Liver (tissue), 8 donors: ENCODE measurements at regions not wholly inside any gene's neighbourhood (a gene's known extent, or its start where the extent isn't known, plus 50 kb on each side); places are given as distances from the start of the nearest gene placed in this dataset.

Experiments
- DNase-seq: peaks from one replicate; pipeline ENCODE4 v3.0.0-alpha.2; 2017; ENCODE audit warnings: low spot score
- H3K27ac ChIP-seq, 2 donors: one replicate each; pipeline ENCODE4 v1.7.0; 2013; ENCODE audit warnings: inconsistent platforms in 2 of 2, low read length in 2 of 2, control low read depth in 1 of 2, low read depth in 1 of 2, mild to moderate bottlenecking in 1 of 2
- H3K27me3 ChIP-seq, 4 donors: one replicate each; pipeline versions ENCODE4 v1.6.1 to v1.7.0; 2013; ENCODE audit warnings: low read length in 3 of 4, inconsistent platforms in 1 of 4, mild to moderate bottlenecking in 1 of 4, moderate library complexity in 1 of 4; ENCODE audit not compliant: control insufficient read depth in 4 of 4, insufficient read depth in 4 of 4
- H3K36me3 ChIP-seq, 4 donors: one replicate each; pipeline versions ENCODE4 v1.6.1 to v1.7.0; 2013; ENCODE audit warnings: low read length in 3 of 4, mild to moderate bottlenecking in 3 of 4, low read depth in 1 of 4, moderate library complexity in 1 of 4; ENCODE audit not compliant: control insufficient read depth in 4 of 4, insufficient read depth in 3 of 4
- H3K4me1 ChIP-seq, 4 donors: one replicate each; pipeline versions ENCODE4 v1.6.1 to v1.7.0; 2013; ENCODE audit warnings: low read length in 3 of 4, mild to moderate bottlenecking in 3 of 4, moderate library complexity in 1 of 4; ENCODE audit not compliant: control insufficient read depth in 4 of 4, insufficient read depth in 4 of 4
- H3K4me3 ChIP-seq, 3 donors: one replicate each; pipeline versions ENCODE4 v1.6.1 to v1.7.0; 2013; ENCODE audit warnings: low read length in 3 of 3, control low read depth in 1 of 3, low read depth in 1 of 3, mild to moderate bottlenecking in 1 of 3
- H3K9ac ChIP-seq, 2 donors: one replicate each; pipeline ENCODE4 v1.7.0; 2013; ENCODE audit warnings: low read length in 2 of 2, mild to moderate bottlenecking in 2 of 2, moderate library complexity in 2 of 2, control low read depth in 1 of 2, low read depth in 1 of 2
- H3K9me3 ChIP-seq, 4 donors: one replicate each; pipeline versions ENCODE4 v1.6.1 to v1.7.0; 2013; ENCODE audit warnings: low read length in 3 of 4; ENCODE audit not compliant: control insufficient read depth in 4 of 4
- EGR1 ChIP-seq, 2 donors: IDR thresholded peaks; 2 replicates each; pipeline ENCODE4 v1.6.1; 2016 to 2018; ENCODE audit warnings: antibody characterized with exemption in 2 of 2, low read depth in 2 of 2
- FOXA1 ChIP-seq: IDR thresholded peaks from 2 replicates; pipeline ENCODE4 v1.6.1; 2016; ENCODE audit warnings: antibody characterized with exemption
- FOXA2 ChIP-seq: IDR thresholded peaks from 2 replicates; pipeline ENCODE4 v1.6.1; 2016; ENCODE audit warnings: antibody characterized with exemption
- GABPA ChIP-seq, 2 donors: IDR thresholded peaks in 1 of 2; conservative IDR thresholded peaks in 1 of 2; 2 replicates each; pipeline ENCODE4 v1.6.1; 2016; ENCODE audit warnings: antibody characterized with exemption in 2 of 2, mild to moderate bottlenecking in 1 of 2, moderate library complexity in 1 of 2
- JUND ChIP-seq, 2 donors: IDR thresholded peaks; 2 replicates each; pipeline ENCODE4 v1.6.1; 2016; ENCODE audit warnings: antibody characterized with exemption in 2 of 2
- RAD21 ChIP-seq, 2 donors: IDR thresholded peaks; 2 replicates each; pipeline ENCODE4 v1.6.1; 2016; ENCODE audit warnings: antibody characterized with exemption in 2 of 2, mild to moderate bottlenecking in 2 of 2
- SP1 ChIP-seq: IDR thresholded peaks from 2 replicates; pipeline ENCODE4 v1.6.1; 2018; ENCODE audit warnings: antibody characterized with exemption, mild to moderate bottlenecking
- WGBS: extraction: QIAGEN DNeasy Blood & Tissue Kit; methylation state at CpG from one replicate; pipeline ENCODE4 v1.1.7; 2013; 5-methylcytosine and 5-hydroxymethylcytosine counted together
- TF ChIP-seq, protein P1 (sequence below): IDR thresholded peaks from 2 replicates; pipeline ENCODE4 v1.6.1; 2016; ENCODE audit warnings: antibody characterized with exemption
- TF ChIP-seq, protein P2 (sequence below): IDR thresholded peaks from 2 replicates; pipeline ENCODE4 v1.6.1; 2016; ENCODE audit warnings: antibody characterized with exemption, mild to moderate bottlenecking
- TF ChIP-seq, protein P3 (sequence below): fragments of 150-350 bp; IDR thresholded peaks from 2 replicates; pipeline ENCODE4 v1.5.1; 2017; ENCODE audit warnings: improper control_type of control experiment, low read depth, low read length; ENCODE audit not compliant: missing input control
- TF ChIP-seq, protein P4 (sequence below): IDR thresholded peaks from 2 replicates; pipeline ENCODE4 v1.6.1; 2016; ENCODE audit warnings: antibody characterized with exemption
- donor health status: healthy.
- donor health status: healthy.
- donor health status: healthy.
- donor health status: healthy.
- donor health status: healthy.

DNA sequence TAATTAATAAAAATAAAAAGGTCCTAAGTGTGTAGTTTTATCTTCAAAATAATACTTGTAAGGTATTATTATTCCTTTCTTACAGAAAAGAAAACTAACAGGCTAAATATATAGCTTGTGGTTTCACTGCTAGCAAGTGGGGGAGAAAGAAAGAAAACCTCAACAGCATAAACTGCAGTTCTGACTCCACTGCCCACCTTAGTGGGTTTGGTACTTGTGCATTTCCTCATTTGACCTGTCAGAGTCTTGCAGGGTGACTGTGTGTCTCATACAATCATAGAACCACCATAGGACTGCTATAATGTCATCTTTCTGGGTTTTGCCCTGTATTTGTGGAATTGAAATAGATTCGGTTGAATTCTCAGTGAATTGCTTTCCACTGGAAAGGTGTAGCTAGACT, 94.7 kb upstream of the PUDP start:
- H3K9ac ChIP-seq, result no peak overlapping the region
- no peak overlapping the region for H3K4me3 ChIP-seq
- no peaks in the 10 kb centered on the region for H3K9me3 ChIP-seq
- TF ChIP-seq, protein P1, sequence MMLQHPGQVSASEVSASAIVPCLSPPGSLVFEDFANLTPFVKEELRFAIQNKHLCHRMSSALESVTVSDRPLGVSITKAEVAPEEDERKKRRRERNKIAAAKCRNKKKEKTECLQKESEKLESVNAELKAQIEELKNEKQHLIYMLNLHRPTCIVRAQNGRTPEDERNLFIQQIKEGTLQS, result no peak
- TF ChIP-seq, protein P2, sequence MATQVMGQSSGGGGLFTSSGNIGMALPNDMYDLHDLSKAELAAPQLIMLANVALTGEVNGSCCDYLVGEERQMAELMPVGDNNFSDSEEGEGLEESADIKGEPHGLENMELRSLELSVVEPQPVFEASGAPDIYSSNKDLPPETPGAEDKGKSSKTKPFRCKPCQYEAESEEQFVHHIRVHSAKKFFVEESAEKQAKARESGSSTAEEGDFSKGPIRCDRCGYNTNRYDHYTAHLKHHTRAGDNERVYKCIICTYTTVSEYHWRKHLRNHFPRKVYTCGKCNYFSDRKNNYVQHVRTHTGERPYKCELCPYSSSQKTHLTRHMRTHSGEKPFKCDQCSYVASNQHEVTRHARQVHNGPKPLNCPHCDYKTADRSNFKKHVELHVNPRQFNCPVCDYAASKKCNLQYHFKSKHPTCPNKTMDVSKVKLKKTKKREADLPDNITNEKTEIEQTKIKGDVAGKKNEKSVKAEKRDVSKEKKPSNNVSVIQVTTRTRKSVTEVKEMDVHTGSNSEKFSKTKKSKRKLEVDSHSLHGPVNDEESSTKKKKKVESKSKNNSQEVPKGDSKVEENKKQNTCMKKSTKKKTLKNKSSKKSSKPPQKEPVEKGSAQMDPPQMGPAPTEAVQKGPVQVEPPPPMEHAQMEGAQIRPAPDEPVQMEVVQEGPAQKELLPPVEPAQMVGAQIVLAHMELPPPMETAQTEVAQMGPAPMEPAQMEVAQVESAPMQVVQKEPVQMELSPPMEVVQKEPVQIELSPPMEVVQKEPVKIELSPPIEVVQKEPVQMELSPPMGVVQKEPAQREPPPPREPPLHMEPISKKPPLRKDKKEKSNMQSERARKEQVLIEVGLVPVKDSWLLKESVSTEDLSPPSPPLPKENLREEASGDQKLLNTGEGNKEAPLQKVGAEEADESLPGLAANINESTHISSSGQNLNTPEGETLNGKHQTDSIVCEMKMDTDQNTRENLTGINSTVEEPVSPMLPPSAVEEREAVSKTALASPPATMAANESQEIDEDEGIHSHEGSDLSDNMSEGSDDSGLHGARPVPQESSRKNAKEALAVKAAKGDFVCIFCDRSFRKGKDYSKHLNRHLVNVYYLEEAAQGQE, result no peak
- no peak for TF ChIP-seq JUND (IDR thresholded peaks at IDR 0.05)
- TF ChIP-seq, protein P3, sequence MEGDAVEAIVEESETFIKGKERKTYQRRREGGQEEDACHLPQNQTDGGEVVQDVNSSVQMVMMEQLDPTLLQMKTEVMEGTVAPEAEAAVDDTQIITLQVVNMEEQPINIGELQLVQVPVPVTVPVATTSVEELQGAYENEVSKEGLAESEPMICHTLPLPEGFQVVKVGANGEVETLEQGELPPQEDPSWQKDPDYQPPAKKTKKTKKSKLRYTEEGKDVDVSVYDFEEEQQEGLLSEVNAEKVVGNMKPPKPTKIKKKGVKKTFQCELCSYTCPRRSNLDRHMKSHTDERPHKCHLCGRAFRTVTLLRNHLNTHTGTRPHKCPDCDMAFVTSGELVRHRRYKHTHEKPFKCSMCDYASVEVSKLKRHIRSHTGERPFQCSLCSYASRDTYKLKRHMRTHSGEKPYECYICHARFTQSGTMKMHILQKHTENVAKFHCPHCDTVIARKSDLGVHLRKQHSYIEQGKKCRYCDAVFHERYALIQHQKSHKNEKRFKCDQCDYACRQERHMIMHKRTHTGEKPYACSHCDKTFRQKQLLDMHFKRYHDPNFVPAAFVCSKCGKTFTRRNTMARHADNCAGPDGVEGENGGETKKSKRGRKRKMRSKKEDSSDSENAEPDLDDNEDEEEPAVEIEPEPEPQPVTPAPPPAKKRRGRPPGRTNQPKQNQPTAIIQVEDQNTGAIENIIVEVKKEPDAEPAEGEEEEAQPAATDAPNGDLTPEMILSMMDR, result no peak
- no peaks in the 10 kb centered on the region for H3K4me1 ChIP-seq
- no peak for DNase-seq
- 94% methylated on average over 1 of the region's 1 CpG for WGBS
- no peaks in the 10 kb centered on the region for H3K36me3 ChIP-seq
- H3K27me3 ChIP-seq, result no peaks in the 10 kb centered on the region
- H3K27ac ChIP-seq, result no peak overlapping the region

DNA sequence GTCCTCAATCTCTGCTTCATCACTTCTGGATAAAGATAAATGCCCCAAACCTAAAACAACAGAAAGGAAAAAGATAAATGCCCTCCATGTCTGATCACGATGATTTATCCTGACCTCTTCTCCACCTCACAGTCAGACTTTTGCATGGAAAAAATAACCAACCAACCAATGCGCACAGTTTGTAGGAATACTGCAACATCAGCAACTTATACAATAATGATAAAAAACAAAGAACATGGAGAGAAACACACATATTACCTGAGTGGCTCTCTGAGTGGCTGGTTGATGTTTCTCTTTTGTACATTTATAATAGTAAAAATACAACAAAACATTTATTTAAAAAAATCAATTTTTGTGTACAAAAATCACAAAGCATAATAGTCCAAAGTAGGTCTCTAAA, 93.0 kb upstream of the PUDP start:
- TF ChIP-seq FOXA2, result no peak
- TF ChIP-seq, protein P2, result no peak
- TF ChIP-seq, protein P4, sequence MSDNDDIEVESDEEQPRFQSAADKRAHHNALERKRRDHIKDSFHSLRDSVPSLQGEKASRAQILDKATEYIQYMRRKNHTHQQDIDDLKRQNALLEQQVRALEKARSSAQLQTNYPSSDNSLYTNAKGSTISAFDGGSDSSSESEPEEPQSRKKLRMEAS, result no peak
- no peak for TF ChIP-seq GABPA (IDR thresholded peaks at IDR 0.05 in 1 of 2, conservative IDR thresholded peaks at IDR 0.05 in 1 of 2)
- no peak for TF ChIP-seq RAD21 (IDR thresholded peaks at IDR 0.05)
- no peak for TF ChIP-seq FOXA1
- no peak for TF ChIP-seq SP1
- TF ChIP-seq JUND (IDR thresholded peaks at IDR 0.05), result no peak
- TF ChIP-seq, protein P1, result no peak
- no peak for TF ChIP-seq EGR1 (IDR thresholded peaks at IDR 0.05; ENCODE audit: low read depth in 2 of 2)
- no peaks in the 10 kb centered on the region for H3K4me1 ChIP-seq
- H3K27ac ChIP-seq, result no peak overlapping the region
- no peaks in the 10 kb centered on the region for H3K27me3 ChIP-seq
- no peak overlapping the region for H3K4me3 ChIP-seq
- 99% methylated on average over 2 of the region's 2 CpGs for WGBS
- no peaks in the 10 kb centered on the region for H3K9me3 ChIP-seq
- DNase-seq, result no peak
- no peaks in the 10 kb centered on the region for H3K36me3 ChIP-seq
- no peak overlapping the region for H3K9ac ChIP-seq
